HG02973 (cell line): ENCODE measurements at regions not wholly inside any gene's neighbourhood (a gene's known extent, or its start where the extent isn't known, plus 50 kb on each side); places are given as distances from the start of the nearest gene placed in this dataset.

Experiments used
- ATAC-seq: cut with Tn5 transposase; IDR thresholded peaks from one replicate; pipeline ENCODE4 v1.9.1; 2021; ENCODE audit warnings: moderate library complexity; ENCODE audit not compliant: unreplicated experiment

DNA sequence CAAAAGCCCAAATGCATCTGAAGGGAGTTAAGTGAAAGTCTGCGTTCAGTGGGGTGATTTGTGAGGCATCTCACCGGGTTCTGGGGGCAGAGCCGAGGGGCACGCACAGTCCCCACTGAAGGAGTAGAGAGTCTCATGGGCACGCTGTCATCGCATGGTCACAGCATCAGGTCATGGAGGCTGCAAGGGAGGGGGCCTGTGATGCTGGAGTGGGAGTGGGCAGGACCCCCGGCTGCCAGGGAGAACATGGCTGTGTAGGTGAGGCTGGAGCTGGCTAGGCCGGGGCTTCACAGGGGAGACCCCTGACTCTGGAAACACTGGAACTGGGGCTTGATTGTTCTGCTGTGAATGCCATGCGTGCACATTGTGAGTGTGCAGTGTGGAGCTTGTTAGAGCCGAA is 360.5 kb downstream of the IRX2 start:
- ATAC-seq: no peak

- no peak for ATAC-seq
These were observed 362.9 kb downstream of the IRX2 start for GRCh38 chr5:2388571-2388970.

- ATAC-seq: no peak
These were observed 363.7 kb downstream of the IRX2 start for GRCh38 chr5:2387634-2388325.

GRCh38 chr5:2387250-2387633 is 364.2 kb downstream of the IRX2 start:
- no peak for ATAC-seq

DNA sequence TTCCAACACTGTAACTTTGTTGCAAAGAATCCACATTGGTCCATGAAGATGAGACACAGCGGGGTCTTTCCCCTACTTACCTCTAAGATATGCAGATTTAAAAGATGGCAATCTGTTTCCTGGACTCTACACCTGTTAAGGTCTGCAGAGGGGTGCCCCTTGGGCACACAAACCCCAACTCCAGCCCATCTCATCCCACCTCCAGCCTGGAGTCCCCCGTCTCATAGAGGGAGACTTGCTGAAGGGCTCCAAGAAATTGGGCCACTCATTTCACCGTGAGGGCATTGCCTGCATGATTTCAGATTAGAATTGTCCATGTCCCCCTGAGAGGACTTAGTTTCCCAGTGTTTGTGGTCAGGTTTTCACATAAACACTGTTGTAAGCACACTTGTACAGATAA is 365.7 kb downstream of the IRX2 start:
- no peak for ATAC-seq

GRCh38 chr5:2383698-2384065 is 367.8 kb downstream of the IRX2 start:
- no peak for ATAC-seq

- ATAC-seq: no peak
These were observed 368.4 kb downstream of the IRX2 start for GRCh38 chr5:2382776-2383697.

- no peak for ATAC-seq
These were observed 369.6 kb downstream of the IRX2 start for GRCh38 chr5:2381861-2382260.

DNA sequence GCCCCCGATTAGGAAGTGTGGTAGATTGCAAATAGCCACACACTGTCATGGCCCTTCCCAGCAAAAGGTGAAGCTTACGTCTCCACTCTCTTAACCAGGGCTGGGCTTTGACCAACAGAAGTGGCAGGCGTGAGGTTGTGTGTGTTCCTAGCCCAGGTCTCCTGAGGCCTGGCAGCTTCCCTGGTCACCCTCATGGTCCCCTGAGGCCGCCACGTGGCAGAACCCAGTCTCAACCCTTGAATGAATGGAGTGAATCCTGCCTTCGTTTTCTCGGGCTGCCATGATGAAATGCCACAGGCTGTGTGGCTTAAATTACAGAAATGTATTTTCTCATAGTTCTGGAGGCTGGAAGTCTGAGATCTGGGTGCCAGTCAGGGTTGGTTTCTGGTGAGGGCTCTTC is 370.4 kb downstream of the IRX2 start:
- no peak for ATAC-seq

DNA sequence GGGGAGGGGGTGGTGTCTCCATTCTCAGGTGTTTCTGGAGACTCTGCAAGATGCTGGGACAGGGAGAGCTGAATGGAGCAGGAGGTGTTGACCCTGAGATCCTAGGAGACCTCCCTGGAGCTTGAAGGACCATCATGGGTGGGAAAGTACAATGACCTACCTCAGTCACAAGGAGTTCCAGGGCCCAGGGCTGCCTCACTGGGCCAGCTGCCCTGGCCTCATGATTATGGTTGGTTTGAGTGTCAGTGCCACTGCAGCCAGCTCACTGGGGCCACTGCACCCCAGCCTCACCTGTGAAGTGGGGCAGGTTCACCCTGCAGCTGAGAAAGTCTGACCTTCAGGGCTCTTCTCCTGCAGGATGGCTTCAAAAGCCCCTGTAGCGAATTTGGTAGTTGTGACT is 372.5 kb downstream of the IRX2 start:
- no peak for ATAC-seq

DNA sequence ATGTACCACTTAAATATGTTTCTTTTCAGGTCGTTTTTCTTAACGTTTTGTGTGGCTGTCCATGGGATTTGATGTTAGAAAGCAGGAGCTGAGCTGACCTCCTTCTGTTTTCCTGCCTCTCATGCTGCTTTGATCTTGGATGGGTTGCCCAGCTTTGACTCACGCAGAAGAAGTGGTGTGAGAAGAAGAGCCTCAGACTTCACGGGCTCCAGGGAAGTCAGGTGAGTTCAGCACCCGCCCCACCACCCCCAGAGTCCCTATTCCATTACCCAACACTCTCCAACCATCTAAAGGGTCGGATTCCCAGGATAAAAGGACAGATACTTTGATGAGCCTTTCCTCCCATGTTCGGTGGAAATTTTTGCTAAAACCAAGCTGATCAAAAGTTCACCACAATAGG is 373.4 kb downstream of the IRX2 start:
- ATAC-seq: no peak

- no peak for ATAC-seq
These were observed 375.0 kb downstream of the IRX2 start for GRCh38 chr5:2376486-2376885.

DNA sequence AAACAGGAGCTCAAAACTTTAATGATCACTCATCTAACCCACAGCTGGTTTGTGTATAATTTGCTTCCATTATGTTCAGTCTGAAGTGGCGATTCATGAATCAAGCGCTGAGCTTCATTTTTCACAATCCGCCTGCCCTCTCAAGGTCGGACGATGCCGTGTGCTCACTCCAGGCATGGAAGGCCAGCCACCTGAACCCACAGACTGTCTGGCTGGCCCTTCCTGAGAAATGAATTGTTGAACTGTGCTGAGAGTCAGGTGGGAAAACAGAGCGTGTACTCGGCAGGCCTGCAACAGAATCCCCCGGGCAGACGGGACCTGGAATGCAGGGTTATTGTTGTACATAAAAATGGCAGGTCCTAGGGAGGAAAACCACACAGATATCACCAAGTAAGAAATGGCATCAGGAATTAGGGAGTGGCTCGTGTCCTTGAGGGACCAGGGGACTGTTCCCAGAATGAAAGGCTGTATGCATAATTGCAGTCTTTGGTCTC is 375.7 kb downstream of the IRX2 start:
- ATAC-seq: no peak

DNA sequence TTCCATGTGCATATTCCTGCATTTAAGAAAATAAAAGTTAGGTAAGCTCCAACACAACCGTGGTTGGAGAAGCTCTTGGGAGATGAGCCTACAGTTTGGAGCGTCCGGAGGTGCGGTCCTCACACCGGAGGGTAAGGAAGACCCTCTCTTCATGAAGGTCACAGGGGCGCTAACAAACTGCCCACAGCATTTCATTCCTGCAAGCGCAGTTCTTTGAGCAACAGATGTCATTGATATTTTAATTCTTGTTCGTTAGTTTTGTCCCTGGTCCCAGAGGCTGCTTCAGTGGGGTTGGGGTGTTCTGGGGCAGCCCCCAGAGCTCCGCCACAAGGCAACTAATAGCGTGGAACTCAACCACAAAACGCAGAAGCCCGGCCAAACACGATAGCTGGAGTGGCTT is 376.2 kb downstream of the IRX2 start:
- ATAC-seq: no peak

- ATAC-seq: no peak
These were observed 376.8 kb downstream of the IRX2 start for GRCh38 chr5:2374703-2375102.

- no peak for ATAC-seq
These were observed 377.8 kb downstream of the IRX2 start for GRCh38 chr5:2373631-2374030.

DNA sequence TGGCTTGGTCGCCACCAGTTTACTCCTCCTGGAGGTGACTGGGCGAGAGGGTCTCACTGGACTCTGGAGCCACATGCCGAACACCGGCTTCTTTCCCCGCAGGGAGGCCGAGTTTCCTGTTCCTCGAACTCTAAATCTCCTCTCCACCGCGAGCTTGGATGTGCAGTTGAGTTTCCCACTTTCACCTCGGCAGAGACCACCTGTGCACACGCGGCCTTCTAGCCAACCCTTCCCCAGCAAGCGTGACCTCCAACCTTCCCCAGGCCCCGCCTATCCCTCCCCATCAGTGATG is 380.1 kb downstream of the IRX2 start:
- ATAC-seq: no peak

DNA sequence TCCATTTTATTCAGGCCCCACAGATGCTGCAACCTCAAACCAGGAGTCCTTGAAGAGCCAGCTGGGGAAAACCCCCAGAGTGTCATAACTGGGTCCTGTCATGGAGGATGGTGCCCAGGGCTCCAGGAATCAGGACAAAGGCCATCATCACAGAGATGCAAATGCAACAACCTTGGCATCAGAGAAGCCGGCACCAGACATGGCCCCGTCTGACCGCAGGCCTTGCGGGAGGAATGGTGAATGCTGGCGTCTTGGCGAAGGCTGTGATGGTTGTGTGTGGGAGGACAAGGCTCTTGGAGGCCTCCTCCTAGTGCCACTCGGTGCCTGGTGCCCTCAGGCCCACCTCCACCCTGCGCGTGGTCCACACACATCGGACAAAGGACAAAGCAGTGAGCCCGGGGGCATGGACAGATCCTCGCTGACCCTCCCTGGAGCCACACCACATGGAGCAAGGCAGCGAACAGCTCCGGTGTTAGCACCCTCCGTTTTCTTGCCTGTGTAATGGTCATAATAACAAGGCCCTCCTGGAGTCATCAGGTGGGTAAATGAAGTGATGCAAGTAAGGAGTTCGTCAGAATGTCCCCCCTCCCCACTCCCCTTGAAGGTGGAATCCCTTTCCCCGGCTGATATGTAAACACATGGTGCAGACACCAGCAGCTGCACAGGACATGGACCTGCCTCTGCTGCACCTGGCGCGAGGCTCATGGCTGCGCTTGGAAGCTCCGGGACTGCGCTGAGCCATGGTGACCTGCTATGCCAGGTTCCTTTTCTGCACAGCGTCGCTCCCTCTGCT is 380.7 kb downstream of the IRX2 start:
- no peak for ATAC-seq

GRCh38 chr5:2369178-2369577 is 382.3 kb downstream of the IRX2 start:
- no peak for ATAC-seq

DNA sequence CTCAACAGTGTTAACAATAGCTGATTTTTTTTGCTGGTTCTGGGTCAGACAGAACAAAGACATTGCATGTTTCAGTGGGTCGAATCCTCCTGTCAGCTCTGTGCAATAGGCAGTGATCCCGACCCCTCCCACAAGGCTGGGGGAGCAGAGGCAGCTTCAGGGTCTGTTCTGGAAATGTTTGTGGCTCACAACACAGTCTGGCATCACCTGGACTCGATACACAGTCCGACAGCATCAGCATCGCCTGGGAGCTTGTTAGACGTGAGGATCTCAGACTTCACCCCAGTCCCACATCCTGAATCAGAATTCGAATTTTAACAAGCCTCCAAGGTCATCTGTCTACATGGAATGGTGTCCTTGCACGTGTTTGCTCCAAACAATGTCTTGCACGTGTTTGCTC is 384.7 kb downstream of the IRX2 start:
- ATAC-seq: no peak

GRCh38 chr5:2357309-2357708 is 394.2 kb downstream of the IRX2 start:
- no peak for ATAC-seq

- ATAC-seq: no peak
These were observed 395.6 kb downstream of the IRX2 start for GRCh38 chr5:2355859-2356258.
